ENCODE measurements at regions not wholly inside any gene's neighbourhood (a gene's known extent, or its start where the extent isn't known, plus 50 kb on each side); places are given as distances from the start of the nearest gene placed in this dataset.

- TF ChIP-seq ELK1 (CRISPR knock-in tag; IDR thresholded peaks at IDR 0.05): no peak
- peak; percentile 35 for TF ChIP-seq EP300 (IDR thresholded peaks at IDR 0.05; ENCODE audit: low read length)
- TF ChIP-seq FOSL1 (tag; conservative IDR thresholded peaks at IDR 0.05): no peak
- no peak for TF ChIP-seq ZNF134 (CRISPR knock-in tag; conservative IDR thresholded peaks at IDR 0.05)
- no peak for TF ChIP-seq ZFP36 (IDR thresholded peaks at IDR 0.05; ENCODE audit: low read depth, low read length, partially characterized antibody)
- peak; percentile 82 to 94 for TF ChIP-seq MAZ (CRISPR knock-in tag; conservative IDR thresholded peaks at IDR 0.05 in 1 of 2, IDR thresholded peaks at IDR 0.05 in 1 of 2)
- TF ChIP-seq KLF16 (IDR thresholded peaks at IDR 0.05): 0 out of 2 replicates have a peak, but pooled peaks have one; percentile 48
- no peak for TF ChIP-seq DEAF1 (CRISPR knock-in tag; IDR thresholded peaks at IDR 0.05)
- TF ChIP-seq ARNT (IDR thresholded peaks at IDR 0.05): no peak
- no peak for TF ChIP-seq SNIP1 (IDR thresholded peaks at IDR 0.05; ENCODE audit: low read depth)
- no peak for TF ChIP-seq ZNF184 (CRISPR knock-in tag; IDR thresholded peaks at IDR 0.05)
- no peak for TF ChIP-seq ZC3H4 (CRISPR knock-in tag; IDR thresholded peaks at IDR 0.05; ENCODE audit: borderline replicate concordance)
- no peak for TF ChIP-seq KAT2B (IDR thresholded peaks at IDR 0.05; ENCODE audit: low read depth, low read length)
- TF ChIP-seq HSF4 (CRISPR knock-in tag; IDR thresholded peaks at IDR 0.05; ENCODE audit: borderline replicate concordance): no peak
- TF ChIP-seq AFF4 (CRISPR knock-in tag; IDR thresholded peaks at IDR 0.05): peak; percentile 93
- TF ChIP-seq CREM (IDR thresholded peaks at IDR 0.05; ENCODE audit: low read depth): peak; percentile 93
- no peak for TF ChIP-seq BCL6 (CRISPR knock-in tag; IDR thresholded peaks at IDR 0.05)
These were observed 60.6 kb downstream of the FAM217A start (continued) for GRCh38 chr6:4018171-4018923.
